PC-3 (cell line): ENCODE measurements at regions not wholly inside any gene's neighbourhood (a gene's known extent, or its start where the extent isn't known, plus 50 kb on each side); places are given as distances from the start of the nearest gene placed in this dataset.

Source experiments
- ATAC-seq: fragments of 200-7000 bp; cut with Tn5 transposase; 2 replicates; pipeline ENCODE4 v1.9.1; 2020; ENCODE audit warnings: mild to moderate bottlenecking, moderate library complexity
- BruUV-seq: library from RNA; stranded (reverse); fragments of 400-500 nt; replicated peaks from 2 replicates; lab custom pipeline; 2021; lab: Mats Ljungman, UMichigan
- CTCF ChIA-PET: fragments of 300-600 bp; sonication (Branson Sonifier 250); formaldehyde crosslinking; loops from one replicate; lab custom pipeline; 2022; ENCODE audit warnings: antibody characterized with exemption; lab: Charles Lee
- POLR2A ChIA-PET: fragments of 300-600 bp; sonication (Branson Sonifier 250); formaldehyde crosslinking; loops from one replicate; lab custom pipeline; 2022; ENCODE audit warnings: antibody characterized with exemption; ENCODE audit not compliant: unreplicated experiment; lab: Charles Lee
- DNase-seq: peaks from one replicate; pipeline ENCODE4 v3.0.0-alpha.2; 2015
- H2AFZ ChIP-seq: fragments of 300-600 bp; sonication (generic); 2 replicates; pipeline ENCODE4 v1.6.0; 2016; ENCODE audit warnings: antibody characterized with exemption, low read length
- H3F3A ChIP-seq: fragments of 300-600 bp; sonication (generic); one replicate; pipeline ENCODE4 v1.6.0; 2017; ENCODE audit warnings: antibody characterized with exemption, low read length, control low read depth, mild to moderate bottlenecking; ENCODE audit not compliant: unreplicated experiment
- H3K27ac ChIP-seq: fragments of 300-600 bp; sonication (generic); 2 replicates; pipeline ENCODE4 v1.5.1; 2016; ENCODE audit warnings: mild to moderate bottlenecking, low read length
- H3K27me3 ChIP-seq: fragments of 300-600 bp; sonication (generic); 2 replicates; pipeline ENCODE4 v1.6.1; 2016; ENCODE audit warnings: low read length, mixed read lengths
- H3K36me3 ChIP-seq: fragments of 300-600 bp; sonication (generic); 2 replicates; pipeline ENCODE4 v1.6.1; 2016; ENCODE audit warnings: low read depth, mixed run types, low read length, mixed read lengths
- H3K4me1 ChIP-seq: fragments of 300-600 bp; sonication (generic); 2 replicates; pipeline ENCODE4 v1.5.1; 2016; ENCODE audit warnings: low read length; ENCODE audit not compliant: insufficient read depth
- H3K4me2 ChIP-seq: fragments of 300-600 bp; sonication (generic); 2 replicates; pipeline ENCODE4 v1.6.0; 2016; ENCODE audit warnings: low read length
- H3K4me3 ChIP-seq: fragments of 300-600 bp; sonication (generic); 2 replicates; pipeline ENCODE4 v1.5.1; 2016; ENCODE audit warnings: mild to moderate bottlenecking, low read length, mixed read lengths
- H3K79me2 ChIP-seq: fragments of 300-600 bp; sonication (generic); 2 replicates; pipeline ENCODE4 v1.6.1; 2017; ENCODE audit warnings: low read length, mixed read lengths
- H3K9ac ChIP-seq: fragments of 300-600 bp; sonication (generic); 2 replicates; pipeline ENCODE4 v1.6.0; 2016; ENCODE audit warnings: mild to moderate bottlenecking, low read length
- H3K9me2 ChIP-seq: fragments of 300-600 bp; sonication (generic); replicated peaks from 2 replicates; pipeline ENCODE4 v1.6.1; 2016; ENCODE audit warnings: mixed run types, low read length, mixed read lengths
- H3K9me3 ChIP-seq: fragments of 300-600 bp; sonication (generic); 2 replicates; pipeline ENCODE4 v1.6.1; 2016; ENCODE audit warnings: low read length, mixed read lengths
- H4K20me1 ChIP-seq: fragments of 300-600 bp; sonication (generic); 2 replicates; pipeline ENCODE4 v1.6.1; 2016; ENCODE audit warnings: low read length, mixed read lengths
- CTCF ChIP-seq: fragments of 300-600 bp; sonication (generic); conservative IDR thresholded peaks from 2 replicates; pipeline ENCODE4 v1.5.1; 2017; ENCODE audit warnings: antibody characterized with exemption, low read depth, mild to moderate bottlenecking, low read length
- EZH2 ChIP-seq: fragments of 300-600 bp; sonication (generic); IDR thresholded peaks from one replicate; pipeline ENCODE4 v1.6.1; 2017; ENCODE audit warnings: antibody characterized with exemption, mild to moderate bottlenecking, low read length; ENCODE audit not compliant: unreplicated experiment
- EZH2phosphoT487 ChIP-seq: fragments of 300-600 bp; sonication (generic); IDR thresholded peaks from 2 replicates; pipeline ENCODE4 v1.6.1; 2018; ENCODE audit warnings: mild to moderate bottlenecking, antibody characterized with exemption, low read length, borderline replicate concordance
- intact Hi-C: fragments of 100-400 bp; cut with micrococcal nuclease; formaldehyde crosslinking; loops from 2 replicates; pipeline ENCODE4 v1.9.0; 2023

- Histone ChIP-seq H3K9me3 (no peaks in the 10 kb centered on the region), H3K9me2 (no peaks in the 10 kb centered on the region), H3F3A (no peaks in the 10 kb centered on the region), H3K4me3 (no peak overlapping the region), H3K4me1 (no peaks in the 10 kb centered on the region), H3K4me2 (no peak overlapping the region), H3K79me2 (no peaks in the 10 kb centered on the region), H3K27ac (no peak overlapping the region), H3K36me3 (no peaks in the 10 kb centered on the region), H4K20me1 (no peaks in the 10 kb centered on the region), H3K27me3 (no peaks in the 10 kb centered on the region), H3K9ac (no peak overlapping the region), H2AFZ (no peak overlapping the region)
- ChIA-PET POLR2A (no interaction called here), CTCF (no interaction called here)
- intact Hi-C loops, result no loop called here
- no peak for ATAC-seq
- BruUV-seq, result no TSS peak
- TF ChIP-seq CTCF, result no peak
- TF ChIP-seq EZH2, result no peak
- no peak for TF ChIP-seq EZH2phosphoT487
- DNase-seq, result no peak
These were observed 120.2 kb upstream of the SALL1 start for GRCh38 chr16:51271156-51271701.

GRCh38 chr16:51268237-51268636 is 117.2 kb upstream of the SALL1 start:
- Histone ChIP-seq H3K36me3 (no peaks in the 10 kb centered on the region), H3K4me1 (no peaks in the 10 kb centered on the region), H3K9me2 (no peaks in the 10 kb centered on the region), H3K4me3 (no peak overlapping the region), H3K9ac (no peak overlapping the region), H3K4me2 (no peak overlapping the region), H3K79me2 (no peaks in the 10 kb centered on the region), H3K9me3 (no peaks in the 10 kb centered on the region), H2AFZ (no peak overlapping the region), H3F3A (no peaks in the 10 kb centered on the region), H4K20me1 (no peaks in the 10 kb centered on the region), H3K27ac (no peak overlapping the region), H3K27me3 (no peaks in the 10 kb centered on the region)
- no TSS peak for BruUV-seq
- no peak for ATAC-seq
- TF ChIP-seq CTCF (no peak), EZH2phosphoT487 (no peak), EZH2 (no peak)
- ChIA-PET POLR2A (no interaction called here), CTCF (no interaction called here)
- intact Hi-C loops, result no loop called here
- DNase-seq, result no peak

- no peak overlapping the region for H3K4me2 ChIP-seq
- no peaks in the 10 kb centered on the region for H3K9me3 ChIP-seq
- no peaks in the 10 kb centered on the region for H3K9me2 ChIP-seq
- ChIA-PET POLR2A (no interaction called here), CTCF (no interaction called here)
- TF ChIP-seq EZH2phosphoT487 (no peak), EZH2 (no peak)
- no TSS peak for BruUV-seq
- DNase-seq (no peak), ATAC-seq (no peak)
- no peaks in the 10 kb centered on the region for H3K36me3 ChIP-seq
- no peaks in the 10 kb centered on the region for H3K79me2 ChIP-seq
- no peaks in the 10 kb centered on the region for H3K4me1 ChIP-seq
- H3K27me3 ChIP-seq, result no peaks in the 10 kb centered on the region
- H4K20me1 ChIP-seq, result no peaks in the 10 kb centered on the region
- no peak overlapping the region for H3K27ac ChIP-seq
- H3K4me3 ChIP-seq, result no peak overlapping the region
- no peaks in the 10 kb centered on the region for H3F3A ChIP-seq
- H2AFZ ChIP-seq, result no peak overlapping the region
- intact Hi-C loops, result no loop called here
- H3K9ac ChIP-seq, result no peak overlapping the region
These were observed 116.6 kb upstream of the SALL1 start for GRCh38 chr16:51267681-51268080.
